ENCODE measurements at regions not wholly inside any gene's neighbourhood (a gene's known extent, or its start where the extent isn't known, plus 50 kb on each side); places are given as distances from the start of the nearest gene placed in this dataset.

GRCh38 chr2:200757399-200757798, 54.3 kb upstream of the BZW1 start:
- no peak for TF ChIP-seq CTCF (IDR thresholded peaks at IDR 0.05; ENCODE audit: borderline replicate concordance, extremely low read depth, low read length, poor library complexity, severe bottlenecking)
- no peak for TF ChIP-seq EZH2 (IDR thresholded peaks at IDR 0.05; ENCODE audit: borderline replicate concordance, low read depth, low read length, severe bottlenecking)

Data from DND-41 (cell line).